MM.1S (cell line): ENCODE measurements at regions not wholly inside any gene's neighbourhood (a gene's known extent, or its start where the extent isn't known, plus 50 kb on each side); places are given as distances from the start of the nearest gene placed in this dataset.
"Not testable (repeated sequence)": the region's sequence is repeated elsewhere in the genome, so short reads cannot be mapped to it uniquely, and the experiment has no call there.

Experiments used
- DNase-seq: peaks from one replicate; pipeline ENCODE4 v3.0.0-alpha.2; 2015
- H2AFZ ChIP-seq: fragments of 300-600 bp; sonication (generic); 2 replicates; pipeline ENCODE4 v1.6.0; 2016; ENCODE audit warnings: antibody characterized with exemption, low read length
- H3F3A ChIP-seq: fragments of 300-600 bp; sonication (generic); 2 replicates; pipeline ENCODE4 v1.6.1; 2016; ENCODE audit warnings: mild to moderate bottlenecking, antibody characterized with exemption, low read length, moderate library complexity, mixed read lengths; ENCODE audit not compliant: insufficient read depth
- H3K27ac ChIP-seq: fragments of 300-600 bp; sonication (generic); 2 replicates; pipeline ENCODE4 v1.5.1; 2016; ENCODE audit warnings: mild to moderate bottlenecking, low read length
- H3K27me3 ChIP-seq: fragments of 300-600 bp; sonication (generic); replicated peaks from 2 replicates; pipeline ENCODE4 v1.6.0; 2016; ENCODE audit warnings: low read length; ENCODE audit not compliant: insufficient read depth
- H3K36me3 ChIP-seq: fragments of 300-600 bp; sonication (generic); replicated peaks from 2 replicates; pipeline ENCODE4 v1.6.1; 2016; ENCODE audit warnings: mild to moderate bottlenecking, low read length, mixed read lengths; ENCODE audit not compliant: insufficient read depth
- H3K4me1 ChIP-seq: fragments of 300-600 bp; sonication (generic); 2 replicates; pipeline ENCODE4 v1.6.1; 2016; ENCODE audit warnings: low read length, mixed read lengths
- H3K4me2 ChIP-seq: fragments of 300-600 bp; sonication (generic); 2 replicates; pipeline ENCODE4 v1.6.0; 2016; ENCODE audit warnings: low read depth, low read length
- H3K4me3 ChIP-seq: fragments of 300-600 bp; sonication (generic); 2 replicates; pipeline ENCODE4 v1.5.1; 2016; ENCODE audit warnings: low read length, mixed read lengths
- H3K79me2 ChIP-seq: fragments of 300-600 bp; sonication (generic); 2 replicates; pipeline ENCODE4 v1.6.1; 2016; ENCODE audit warnings: mixed run types, low read length, mixed read lengths
- H3K9ac ChIP-seq: fragments of 300-600 bp; sonication (generic); 2 replicates; pipeline ENCODE4 v1.6.1; 2016; ENCODE audit warnings: low read length, mixed read lengths
- H3K9me2 ChIP-seq: fragments of 300-600 bp; sonication (generic); replicated peaks from 2 replicates; pipeline ENCODE4 v1.6.1; 2016; ENCODE audit warnings: mild to moderate bottlenecking, low read length, mixed read lengths; ENCODE audit not compliant: insufficient read depth
- H3K9me3 ChIP-seq: fragments of 300-600 bp; sonication (generic); replicated peaks from 2 replicates; pipeline ENCODE4 v1.6.1; 2016; ENCODE audit warnings: mild to moderate bottlenecking, low read length, mixed read lengths; ENCODE audit not compliant: insufficient read depth
- H4K20me1 ChIP-seq: fragments of 300-600 bp; sonication (generic); 2 replicates; pipeline ENCODE4 v1.6.1; 2016; ENCODE audit warnings: mild to moderate bottlenecking, low read length, moderate library complexity, mixed read lengths; ENCODE audit not compliant: insufficient read depth
- EZH2 ChIP-seq: fragments of 300-600 bp; sonication (generic); optimal IDR thresholded peaks from 2 replicates; pipeline ENCODE3; 2017; ENCODE audit warnings: low read depth, mild to moderate bottlenecking, antibody characterized with exemption, low read length, mixed read lengths
- EZH2phosphoT487 ChIP-seq: fragments of 300-600 bp; sonication (generic); IDR thresholded peaks from 2 replicates; pipeline ENCODE4 v1.6.1; 2018; ENCODE audit warnings: antibody characterized with exemption, low read length
- TF ChIP-seq, protein P1 (sequence below): fragments of 300-600 bp; sonication (generic); IDR thresholded peaks from 2 replicates; pipeline ENCODE4 v1.5.1; 2016; ENCODE audit warnings: antibody characterized with exemption, low read length, mixed read lengths

DNA sequence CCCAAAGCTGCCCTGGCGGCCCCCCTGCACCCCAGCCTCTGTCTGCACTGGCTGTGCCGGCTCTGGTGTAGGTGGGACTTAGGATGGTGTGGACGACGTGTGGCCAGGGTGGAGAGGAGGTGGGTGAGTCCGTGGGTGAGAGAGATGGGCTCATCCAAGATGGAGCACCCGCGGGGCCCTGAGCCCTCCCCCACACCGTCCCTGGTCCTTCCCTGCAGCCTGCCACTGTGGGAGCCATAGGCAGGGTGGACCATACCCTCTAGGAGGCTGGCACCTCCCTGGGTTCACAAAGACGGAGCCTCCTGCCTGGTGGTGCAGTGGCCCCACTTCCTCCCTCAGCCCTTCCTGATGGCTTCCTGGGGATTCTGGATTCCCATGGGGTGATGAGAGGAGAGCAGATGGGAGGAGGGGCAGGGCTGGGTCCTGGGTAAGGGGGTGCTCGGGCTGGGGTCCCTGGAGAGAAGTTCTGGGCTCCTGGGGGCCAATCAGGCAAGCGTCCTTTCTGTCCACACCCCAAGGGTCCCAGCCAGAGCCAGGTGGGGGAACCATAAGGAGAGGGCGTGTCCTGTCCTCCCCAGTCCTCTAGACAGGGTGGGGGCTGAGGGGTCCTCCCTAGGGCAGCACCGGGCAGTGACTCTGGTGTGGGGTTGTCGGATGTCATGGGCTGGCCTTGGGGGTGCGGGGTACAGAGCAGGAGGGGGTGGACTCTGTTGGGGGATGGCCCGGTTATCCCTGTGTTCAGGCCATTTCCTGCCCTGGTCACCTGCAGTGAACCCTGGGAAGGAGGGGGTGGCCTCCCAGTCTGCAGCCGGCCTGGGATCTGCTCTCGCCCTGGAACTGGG is 384.8 kb downstream of the TMEM121 start:
- Histone ChIP-seq H3K4me2 (no peak overlapping the region), H3K27ac (no peak overlapping the region)
- TF ChIP-seq, protein P1, sequence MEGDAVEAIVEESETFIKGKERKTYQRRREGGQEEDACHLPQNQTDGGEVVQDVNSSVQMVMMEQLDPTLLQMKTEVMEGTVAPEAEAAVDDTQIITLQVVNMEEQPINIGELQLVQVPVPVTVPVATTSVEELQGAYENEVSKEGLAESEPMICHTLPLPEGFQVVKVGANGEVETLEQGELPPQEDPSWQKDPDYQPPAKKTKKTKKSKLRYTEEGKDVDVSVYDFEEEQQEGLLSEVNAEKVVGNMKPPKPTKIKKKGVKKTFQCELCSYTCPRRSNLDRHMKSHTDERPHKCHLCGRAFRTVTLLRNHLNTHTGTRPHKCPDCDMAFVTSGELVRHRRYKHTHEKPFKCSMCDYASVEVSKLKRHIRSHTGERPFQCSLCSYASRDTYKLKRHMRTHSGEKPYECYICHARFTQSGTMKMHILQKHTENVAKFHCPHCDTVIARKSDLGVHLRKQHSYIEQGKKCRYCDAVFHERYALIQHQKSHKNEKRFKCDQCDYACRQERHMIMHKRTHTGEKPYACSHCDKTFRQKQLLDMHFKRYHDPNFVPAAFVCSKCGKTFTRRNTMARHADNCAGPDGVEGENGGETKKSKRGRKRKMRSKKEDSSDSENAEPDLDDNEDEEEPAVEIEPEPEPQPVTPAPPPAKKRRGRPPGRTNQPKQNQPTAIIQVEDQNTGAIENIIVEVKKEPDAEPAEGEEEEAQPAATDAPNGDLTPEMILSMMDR, result no peak
- no peak for TF ChIP-seq EZH2
- TF ChIP-seq EZH2phosphoT487, result no peak

GRCh38 chr14:105911848-105912292 is 385.5 kb downstream of the TMEM121 start:
- H3K79me2 ChIP-seq, H3K9me3 ChIP-seq: not testable (repeated sequence)

More for the DNA sequence above, 384.8 kb downstream of the TMEM121 start:
- Histone ChIP-seq H3K79me2 (no peaks in the 10 kb centered on the region), H3K4me1 (no peaks in the 10 kb centered on the region), H3K4me3 (no peak overlapping the region), H3K9me2 (no peaks in the 10 kb centered on the region), H4K20me1 (no peaks in the 10 kb centered on the region), H3K27me3 (no peaks in the 10 kb centered on the region), H3K9me3 (no peaks in the 10 kb centered on the region), H3K9ac (no peak overlapping the region), H3F3A (no peaks in the 10 kb centered on the region), H2AFZ (no peak overlapping the region), H3K36me3 (no peaks in the 10 kb centered on the region)
- DNase-seq, result no peak

GRCh38 chr14:105912641-105913180 is 386.3 kb downstream of the TMEM121 start:
- no peaks in the 10 kb centered on the region for H3K9me3 ChIP-seq
- H3K79me2 ChIP-seq, result no peaks in the 10 kb centered on the region
- no peaks in the 10 kb centered on the region for H3K4me1 ChIP-seq
- H3K4me3 ChIP-seq, result no peak overlapping the region
- no peak for DNase-seq
- H3K36me3 ChIP-seq, result no peaks in the 10 kb centered on the region
- H3K27ac ChIP-seq, result no peak overlapping the region
- no peak overlapping the region for H3K9ac ChIP-seq
- H2AFZ ChIP-seq, result no peak overlapping the region
- H3F3A ChIP-seq, result no peaks in the 10 kb centered on the region
- no peaks in the 10 kb centered on the region for H3K27me3 ChIP-seq
- H3K4me2 ChIP-seq, result no peak overlapping the region
- H4K20me1 ChIP-seq, result no peaks in the 10 kb centered on the region
- no peaks in the 10 kb centered on the region for H3K9me2 ChIP-seq
- no peak for TF ChIP-seq EZH2phosphoT487
- TF ChIP-seq EZH2, result no peak
- TF ChIP-seq, protein P1, result no peak

More at GRCh38 chr14:105911848-105912292, 385.5 kb downstream of the TMEM121 start:
- H3K36me3 ChIP-seq, H3K4me3 ChIP-seq, H3K4me2 ChIP-seq, H3K27me3 ChIP-seq, H3F3A ChIP-seq, H3K4me1 ChIP-seq, H4K20me1 ChIP-seq, DNase-seq, H2AFZ ChIP-seq, H3K9me2 ChIP-seq, H3K27ac ChIP-seq, H3K9ac ChIP-seq: not testable (repeated sequence)

DNA sequence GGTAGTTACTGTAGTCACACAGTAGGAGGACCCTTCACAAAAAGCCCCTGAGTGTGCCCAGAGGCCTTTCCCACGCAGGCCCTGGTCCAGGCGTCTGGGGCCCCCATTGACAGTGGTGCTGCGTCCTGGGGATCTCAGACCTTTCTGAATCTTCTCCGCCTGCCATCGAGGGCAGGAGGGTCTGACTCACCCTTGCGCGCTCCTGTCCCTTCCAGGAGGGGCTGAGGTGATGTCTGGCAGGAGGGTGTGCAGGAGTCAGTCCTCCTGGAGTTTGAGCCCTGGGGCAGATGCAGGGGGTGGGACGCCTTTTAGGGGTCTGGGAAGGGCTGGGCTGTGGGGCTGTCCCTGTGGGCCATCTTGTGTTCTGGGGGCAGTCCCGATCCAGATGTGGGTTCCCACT is 386.8 kb downstream of the TMEM121 start:
- Histone ChIP-seq H3K79me2 (no peaks in the 10 kb centered on the region), H3F3A (no peaks in the 10 kb centered on the region), H4K20me1 (no peaks in the 10 kb centered on the region)

More for the DNA sequence above, 386.8 kb downstream of the TMEM121 start:
- Histone ChIP-seq H3K9me2 (no peaks in the 10 kb centered on the region), H3K9me3 (no peaks in the 10 kb centered on the region), H3K27ac (no peak overlapping the region), H3K4me1 (no peaks in the 10 kb centered on the region), H3K27me3 (no peaks in the 10 kb centered on the region), H3K36me3 (no peaks in the 10 kb centered on the region), H3K9ac (no peak overlapping the region), H2AFZ (no peak overlapping the region), H3K4me2 (no peak overlapping the region), H3K4me3 (no peak overlapping the region)
- DNase-seq, result no peak
- TF ChIP-seq EZH2phosphoT487 (no peak), EZH2 (no peak)
- TF ChIP-seq, protein P1, result no peak
